GM12801 (cell line): ENCODE measurements at regions not wholly inside any gene's neighbourhood (a gene's known extent, or its start where the extent isn't known, plus 50 kb on each side); places are given as distances from the start of the nearest gene placed in this dataset.

Experiments used
- CTCF ChIP-seq: IDR thresholded peaks from one replicate; pipeline ENCODE4 v1.5.1; 2011; ENCODE audit warnings: control low read depth; ENCODE audit not compliant: insufficient read length; ENCODE audit errors: extremely low read depth

GRCh38 chr12:126437934-126438333 is 1372.7 kb downstream of the AACS start:
- no peak for TF ChIP-seq CTCF

- TF ChIP-seq CTCF = no peak
Measured at GRCh38 chr12:126443977-126444376, 1378.7 kb downstream of the AACS start.

- no peak for TF ChIP-seq CTCF
Measured at GRCh38 chr12:126447346-126447745, 1382.1 kb downstream of the AACS start.

- no peak for TF ChIP-seq CTCF
Measured at GRCh38 chr12:126451809-126452208, 1386.6 kb downstream of the AACS start.

GRCh38 chr12:126454581-126454980 is 1389.3 kb downstream of the AACS start:
- TF ChIP-seq CTCF = no peak

GRCh38 chr12:126457776-126458175 is 1392.5 kb downstream of the AACS start:
- TF ChIP-seq CTCF = no peak

GRCh38 chr12:126464153-126464552 is 1398.9 kb downstream of the AACS start:
- TF ChIP-seq CTCF = no peak

GRCh38 chr12:126469211-126469610 is 1404.0 kb downstream of the AACS start:
- TF ChIP-seq CTCF = no peak
